ENCODE measurements at regions not wholly inside any gene's neighbourhood (a gene's known extent, or its start where the extent isn't known, plus 50 kb on each side); places are given as distances from the start of the nearest gene placed in this dataset.
"Not testable (repeated sequence)": the region's sequence is repeated elsewhere in the genome, so short reads cannot be mapped to it uniquely, and the experiment has no call there.

DNA sequence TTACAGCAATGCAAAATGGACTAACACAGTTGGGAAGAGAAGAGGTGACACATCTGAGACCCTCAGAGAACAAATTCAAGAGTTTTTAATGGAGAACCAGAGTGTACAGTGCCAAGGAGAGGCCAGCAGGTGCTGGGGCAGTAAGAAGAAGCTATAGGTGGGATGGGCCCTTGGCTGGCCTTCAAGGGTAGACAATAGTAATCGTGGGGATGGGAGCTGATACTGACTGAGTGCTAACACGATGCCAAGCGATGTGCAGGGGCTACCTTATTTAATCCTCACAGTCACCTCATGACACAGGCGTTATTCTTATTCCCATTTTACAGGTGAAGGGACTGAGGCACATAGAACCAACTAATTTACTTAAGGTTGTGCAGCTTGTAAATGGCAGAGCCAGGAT lies 131.9 kb upstream of the ID2 start:
- Histone ChIP-seq H3K4me3 (ENCODE audit: low read depth, low read length) (no peak overlapping the region), H3K27me3 (ENCODE audit: control insufficient read depth, insufficient read depth, low read length) (no peaks in the 10 kb centered on the region), H3K9ac (ENCODE audit: low read depth, low read length) (no peak overlapping the region), H3K36me3 (ENCODE audit: control insufficient read depth, insufficient read depth, low read length) (no peaks in the 10 kb centered on the region), H3K4me1 (ENCODE audit: control insufficient read depth, insufficient read depth, low read length) (no peaks in the 10 kb centered on the region), H3K9me3 (ENCODE audit: control insufficient read depth, insufficient read depth, low read length) (no peaks in the 10 kb centered on the region)

DNA sequence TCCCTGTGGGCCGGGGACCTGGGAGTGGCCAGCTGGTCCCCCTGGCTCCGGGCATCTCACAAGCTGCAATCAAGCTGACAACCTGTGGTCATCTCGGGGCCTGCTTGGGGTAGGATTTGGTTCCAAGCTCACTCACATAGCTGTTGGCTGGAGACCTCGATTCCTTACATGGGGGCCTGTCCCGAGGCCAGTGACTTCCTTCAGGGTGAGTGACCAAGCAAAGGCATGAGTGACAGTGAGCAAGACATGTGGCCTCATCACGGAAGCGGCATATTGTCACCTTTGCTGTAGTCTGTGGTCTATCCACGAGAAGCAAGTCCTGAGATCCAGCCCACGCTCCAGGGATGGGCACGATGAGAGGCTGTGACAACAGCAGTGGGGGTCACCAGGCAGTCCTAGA lies 131.4 kb upstream of the ID2 start:
- Histone ChIP-seq H3K27me3 (ENCODE audit: control insufficient read depth, insufficient read depth, low read length) (no peaks in the 10 kb centered on the region), H3K9ac (ENCODE audit: low read depth, low read length) (no peak overlapping the region), H3K4me3 (ENCODE audit: low read depth, low read length) (no peak overlapping the region), H3K9me3 (ENCODE audit: control insufficient read depth, insufficient read depth, low read length) (no peaks in the 10 kb centered on the region), H3K4me1 (ENCODE audit: control insufficient read depth, insufficient read depth, low read length) (no peaks in the 10 kb centered on the region), H3K36me3 (ENCODE audit: control insufficient read depth, insufficient read depth, low read length) (no peaks in the 10 kb centered on the region)

DNA sequence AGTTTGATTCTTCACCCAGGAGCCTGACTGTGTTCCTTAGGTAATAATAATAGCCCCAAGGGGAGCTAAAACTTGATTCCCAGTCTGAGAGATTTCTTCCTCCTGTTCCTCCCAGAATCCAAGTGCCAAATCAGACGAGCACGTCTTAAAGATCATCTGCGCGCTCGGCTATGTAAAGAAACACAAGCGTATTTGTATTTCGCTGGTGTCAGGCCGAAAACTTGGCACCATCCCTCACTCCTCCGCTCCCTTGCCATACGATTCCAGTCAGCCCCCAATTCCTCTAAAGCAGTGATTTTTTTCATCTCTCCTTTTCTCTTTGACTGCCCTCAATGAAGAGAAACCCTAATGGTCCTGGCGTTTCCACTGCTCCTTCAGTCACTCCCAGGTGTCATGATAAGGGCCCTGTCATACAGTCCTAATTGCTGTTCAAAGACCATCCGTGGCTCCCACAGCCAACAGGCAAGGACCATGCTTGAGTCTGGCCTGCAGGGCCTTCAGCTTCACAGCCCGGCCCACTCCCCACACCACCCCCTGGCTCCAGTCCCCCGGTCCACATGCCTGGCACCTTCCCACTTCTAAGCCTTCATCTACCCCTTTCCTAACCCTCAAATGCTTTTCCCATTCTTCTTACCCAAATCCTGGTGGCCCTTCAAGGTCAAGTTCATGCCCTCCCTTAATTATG lies 130.8 kb upstream of the ID2 start:
- Histone ChIP-seq H3K4me1 (ENCODE audit: control insufficient read depth, insufficient read depth, low read length) (no peaks in the 10 kb centered on the region), H3K9me3 (ENCODE audit: control insufficient read depth, insufficient read depth, low read length) (no peaks in the 10 kb centered on the region), H3K9ac (ENCODE audit: low read depth, low read length) (no peak overlapping the region)

DNA sequence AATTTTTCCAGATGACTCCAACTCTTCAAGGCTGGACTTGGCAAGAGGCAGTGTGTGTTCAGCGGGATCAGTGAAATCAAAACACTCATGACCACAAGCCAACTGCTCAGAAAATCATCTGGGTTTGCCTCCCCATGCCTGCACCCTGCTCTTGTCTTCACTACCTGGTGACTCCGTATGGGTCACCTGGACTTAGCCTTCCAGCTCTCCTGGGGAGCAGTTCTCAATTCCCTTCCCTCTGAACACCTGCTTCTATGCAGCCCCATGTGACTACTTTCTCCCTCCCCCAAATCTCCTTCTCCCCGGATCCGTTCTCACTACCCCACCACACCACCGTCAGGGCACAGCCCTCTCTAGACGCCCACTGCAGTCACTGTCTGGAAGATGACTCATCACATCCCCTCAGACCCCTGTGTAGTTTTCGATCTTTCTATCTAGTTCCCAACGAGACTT lies 130.2 kb upstream of the ID2 start:
- Histone ChIP-seq H3K4me1 (ENCODE audit: control insufficient read depth, insufficient read depth, low read length) (no peaks in the 10 kb centered on the region), H3K9me3 (ENCODE audit: control insufficient read depth, insufficient read depth, low read length) (no peaks in the 10 kb centered on the region), H3K4me3 (ENCODE audit: low read depth, low read length) (no peak overlapping the region), H3K36me3 (ENCODE audit: control insufficient read depth, insufficient read depth, low read length) (no peaks in the 10 kb centered on the region), H3K27me3 (ENCODE audit: control insufficient read depth, insufficient read depth, low read length) (no peaks in the 10 kb centered on the region), H3K9ac (ENCODE audit: low read depth, low read length) (no peak overlapping the region)

More for the DNA sequence above, 130.8 kb upstream of the ID2 start:
- H3K4me3 ChIP-seq (ENCODE audit: low read depth, low read length), result no peak overlapping the region
- H3K36me3 ChIP-seq (ENCODE audit: control insufficient read depth, insufficient read depth, low read length), result no peaks in the 10 kb centered on the region
- H3K27me3 ChIP-seq (ENCODE audit: control insufficient read depth, insufficient read depth, low read length), result no peaks in the 10 kb centered on the region

DNA sequence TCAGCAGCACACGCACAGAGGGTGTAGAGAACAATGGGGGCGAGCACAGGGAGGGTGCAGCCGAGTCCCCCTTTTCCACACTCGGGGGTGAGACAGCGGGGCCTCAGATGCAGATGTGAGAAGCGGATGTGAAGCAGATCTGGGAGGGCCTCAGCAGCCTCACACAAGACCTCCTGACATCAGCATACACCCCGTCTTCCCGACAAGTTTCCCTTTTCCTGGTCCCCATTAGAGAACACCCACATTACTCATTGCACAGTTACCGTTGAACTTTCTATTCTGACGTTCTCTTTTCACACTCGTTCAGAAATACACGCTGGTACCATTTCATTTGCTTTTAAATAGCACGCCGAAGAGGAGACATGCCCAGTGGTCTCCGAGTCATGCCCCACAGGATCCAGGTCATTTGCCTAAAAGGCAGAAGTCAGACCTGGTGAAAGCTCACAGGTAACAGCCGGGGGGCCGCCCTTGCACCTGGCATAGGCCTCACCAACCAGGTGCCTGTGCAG lies 129.5 kb upstream of the ID2 start:
- no peak overlapping the region for H3K4me3 ChIP-seq (ENCODE audit: low read depth, low read length)
- no peaks in the 10 kb centered on the region for H3K9me3 ChIP-seq (ENCODE audit: control insufficient read depth, insufficient read depth, low read length)
- H3K36me3 ChIP-seq (ENCODE audit: control insufficient read depth, insufficient read depth, low read length), result no peaks in the 10 kb centered on the region
- no peak overlapping the region for H3K9ac ChIP-seq (ENCODE audit: low read depth, low read length)
- H3K27me3 ChIP-seq (ENCODE audit: control insufficient read depth, insufficient read depth, low read length), result no peaks in the 10 kb centered on the region
- H3K4me1 ChIP-seq (ENCODE audit: control insufficient read depth, insufficient read depth, low read length), result no peaks in the 10 kb centered on the region

- Histone ChIP-seq H3K27me3 (ENCODE audit: control insufficient read depth, insufficient read depth, low read length) (no peaks in the 10 kb centered on the region), H3K9me3 (ENCODE audit: control insufficient read depth, insufficient read depth, low read length) (no peaks in the 10 kb centered on the region), H3K4me1 (ENCODE audit: control insufficient read depth, insufficient read depth, low read length) (no peaks in the 10 kb centered on the region), H3K4me3 (ENCODE audit: low read depth, low read length) (no peak overlapping the region), H3K9ac (ENCODE audit: low read depth, low read length) (no peak overlapping the region), H3K36me3 (ENCODE audit: control insufficient read depth, insufficient read depth, low read length) (no peaks in the 10 kb centered on the region)
Observed at GRCh38 chr2:8553643-8554042, 128.2 kb upstream of the ID2 start.

DNA sequence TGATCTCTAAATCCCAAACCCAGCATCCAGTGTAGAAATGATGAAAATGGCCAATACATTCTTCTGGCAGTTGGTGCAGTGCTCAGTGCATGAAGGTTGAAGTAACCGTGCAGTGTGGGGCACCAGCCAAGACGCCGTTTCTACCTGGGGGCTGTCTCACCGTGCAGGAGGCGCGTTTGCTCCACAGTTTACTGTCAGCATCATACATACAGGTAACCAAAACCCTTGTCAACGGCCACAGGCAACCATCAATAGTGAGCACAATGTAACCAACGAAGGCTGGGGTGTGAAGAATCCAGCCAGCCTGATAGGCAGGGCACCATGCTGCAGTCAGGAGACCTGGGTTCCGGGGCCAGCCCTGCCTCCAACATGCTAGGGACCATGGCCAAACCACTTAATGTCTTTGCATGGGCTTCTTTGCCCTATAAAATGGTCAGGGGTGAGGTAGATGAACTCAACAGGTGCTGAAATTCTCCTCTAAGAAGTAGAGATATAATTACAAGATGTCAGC lies 127.5 kb upstream of the ID2 start:
- H3K36me3 ChIP-seq (ENCODE audit: control insufficient read depth, insufficient read depth, low read length), result no peaks in the 10 kb centered on the region
- H3K4me1 ChIP-seq (ENCODE audit: control insufficient read depth, insufficient read depth, low read length), result no peaks in the 10 kb centered on the region
- no peaks in the 10 kb centered on the region for H3K9me3 ChIP-seq (ENCODE audit: control insufficient read depth, insufficient read depth, low read length)
- no peak overlapping the region for H3K9ac ChIP-seq (ENCODE audit: low read depth, low read length)
- no peaks in the 10 kb centered on the region for H3K27me3 ChIP-seq (ENCODE audit: control insufficient read depth, insufficient read depth, low read length)
- no peak overlapping the region for H3K4me3 ChIP-seq (ENCODE audit: low read depth, low read length)

DNA sequence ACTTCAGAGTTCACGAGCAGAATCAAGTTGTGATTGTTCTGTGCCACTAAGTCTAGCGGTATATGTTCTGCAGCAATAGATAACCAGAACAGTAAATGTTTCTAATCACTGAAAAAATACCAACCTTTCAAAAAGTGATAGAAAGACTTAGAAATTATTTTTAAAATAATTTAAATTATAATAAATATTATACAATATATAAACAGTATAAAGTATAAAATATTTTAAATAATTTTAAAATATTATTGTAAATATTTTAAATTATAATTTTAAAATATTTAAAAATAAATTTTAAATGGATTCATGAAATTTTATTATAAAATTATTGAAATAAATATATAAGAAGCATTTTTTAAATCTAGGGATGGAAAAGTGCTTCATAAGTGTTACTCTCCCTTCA lies 126.3 kb upstream of the ID2 start:
- Histone ChIP-seq H3K9ac (ENCODE audit: low read depth, low read length) (no peak overlapping the region), H3K4me3 (ENCODE audit: low read depth, low read length) (no peak overlapping the region), H3K9me3 (ENCODE audit: control insufficient read depth, insufficient read depth, low read length) (no peaks in the 10 kb centered on the region), H3K4me1 (ENCODE audit: control insufficient read depth, insufficient read depth, low read length) (no peaks in the 10 kb centered on the region), H3K36me3 (ENCODE audit: control insufficient read depth, insufficient read depth, low read length) (no peaks in the 10 kb centered on the region), H3K27me3 (ENCODE audit: control insufficient read depth, insufficient read depth, low read length) (no peaks in the 10 kb centered on the region)

GRCh38 chr2:8558096-8558495 lies 123.8 kb upstream of the ID2 start:
- H3K9ac ChIP-seq (ENCODE audit: low read depth, low read length), result no peak overlapping the region
- H3K27me3 ChIP-seq (ENCODE audit: control insufficient read depth, insufficient read depth, low read length), result no peaks in the 10 kb centered on the region

GRCh38 chr2:8558956-8559355 lies 122.9 kb upstream of the ID2 start:
- H3K4me3 ChIP-seq (ENCODE audit: low read depth, low read length), result no peak overlapping the region
- no peaks in the 10 kb centered on the region for H3K36me3 ChIP-seq (ENCODE audit: control insufficient read depth, insufficient read depth, low read length)
- no peaks in the 10 kb centered on the region for H3K27me3 ChIP-seq (ENCODE audit: control insufficient read depth, insufficient read depth, low read length)
- H3K9me3 ChIP-seq (ENCODE audit: control insufficient read depth, insufficient read depth, low read length), result no peaks in the 10 kb centered on the region
- H3K9ac ChIP-seq (ENCODE audit: low read depth, low read length), result no peak overlapping the region
- H3K4me1 ChIP-seq (ENCODE audit: control insufficient read depth, insufficient read depth, low read length), result no peaks in the 10 kb centered on the region

More at GRCh38 chr2:8558096-8558495, 123.8 kb upstream of the ID2 start:
- Histone ChIP-seq H3K4me1 (ENCODE audit: control insufficient read depth, insufficient read depth, low read length) (no peaks in the 10 kb centered on the region), H3K4me3 (ENCODE audit: low read depth, low read length) (no peak overlapping the region), H3K9me3 (ENCODE audit: control insufficient read depth, insufficient read depth, low read length) (no peaks in the 10 kb centered on the region), H3K36me3 (ENCODE audit: control insufficient read depth, insufficient read depth, low read length) (no peaks in the 10 kb centered on the region)

- Histone ChIP-seq H3K4me3 (ENCODE audit: low read depth, low read length) (no peak overlapping the region), H3K4me1 (ENCODE audit: control insufficient read depth, insufficient read depth, low read length) (no peaks in the 10 kb centered on the region), H3K27me3 (ENCODE audit: control insufficient read depth, insufficient read depth, low read length) (no peaks in the 10 kb centered on the region), H3K9me3 (ENCODE audit: control insufficient read depth, insufficient read depth, low read length) (no peaks in the 10 kb centered on the region), H3K36me3 (ENCODE audit: control insufficient read depth, insufficient read depth, low read length) (no peaks in the 10 kb centered on the region), H3K9ac (ENCODE audit: low read depth, low read length) (no peak overlapping the region)
Observed at GRCh38 chr2:8559805-8560204, 122.1 kb upstream of the ID2 start.

DNA sequence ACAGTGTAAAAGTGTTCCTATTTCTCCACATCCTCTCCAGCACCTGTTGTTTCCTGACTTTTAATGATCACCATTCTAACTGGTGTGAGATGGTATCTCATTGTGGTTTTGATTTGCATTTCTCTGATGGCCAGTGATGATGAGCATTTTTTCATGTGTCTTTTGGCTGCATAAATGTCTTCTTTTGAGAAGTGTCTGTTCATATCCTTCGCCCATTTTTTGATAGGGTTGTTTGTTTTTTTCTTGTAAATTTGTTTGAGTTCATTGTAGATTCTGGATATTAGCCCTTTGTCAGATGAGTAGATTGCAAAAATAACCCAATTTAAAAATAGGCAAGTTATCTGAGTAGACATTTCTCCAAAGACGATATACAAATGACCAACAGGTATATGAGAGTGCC lies 120.2 kb upstream of the ID2 start:
- H3K9ac ChIP-seq (ENCODE audit: low read depth, low read length); H3K36me3 ChIP-seq (ENCODE audit: control insufficient read depth, insufficient read depth, low read length); H3K4me1 ChIP-seq (ENCODE audit: control insufficient read depth, insufficient read depth, low read length): not testable (repeated sequence)

More for the DNA sequence above, 120.2 kb upstream of the ID2 start:
- H3K9me3 ChIP-seq (ENCODE audit: control insufficient read depth, insufficient read depth, low read length); H3K27me3 ChIP-seq (ENCODE audit: control insufficient read depth, insufficient read depth, low read length); H3K4me3 ChIP-seq (ENCODE audit: low read depth, low read length): not testable (repeated sequence)
